ENCODE measurements at regions not wholly inside any gene's neighbourhood (a gene's known extent, or its start where the extent isn't known, plus 50 kb on each side); places are given as distances from the start of the nearest gene placed in this dataset.

GRCh38 chr2:83764447-83765005, 694.6 kb downstream of the SUCLG1 start:
- no peak overlapping the region for H3K4me3 ChIP-seq (ENCODE audit: low read depth in 1 of 2, low read length in 2 of 2)
- H4K20me1 ChIP-seq (ENCODE audit: insufficient read depth, low read length), result no peaks in the 10 kb centered on the region
- TF ChIP-seq CTCF (IDR thresholded peaks at IDR 0.05; ENCODE audit: borderline replicate concordance, extremely low read depth, low read length, poor library complexity, severe bottlenecking) (no peak), EZH2 (IDR thresholded peaks at IDR 0.05; ENCODE audit: borderline replicate concordance, low read depth, low read length, severe bottlenecking) (no peak)
- H3K9ac ChIP-seq (ENCODE audit: low read depth, low read length), result no peak overlapping the region
- H3K9me3 ChIP-seq (ENCODE audit: insufficient read depth, low read length, severe bottlenecking), result no peaks in the 10 kb centered on the region
- no peaks in the 10 kb centered on the region for H3K36me3 ChIP-seq (ENCODE audit: insufficient read depth, low read length)
- no peaks in the 10 kb centered on the region for H3K79me2 ChIP-seq (ENCODE audit: insufficient read depth, low read length)
- no peaks in the 10 kb centered on the region for H3K4me1 ChIP-seq (ENCODE audit: insufficient read depth, low read length)
- no peak overlapping the region for H3K27ac ChIP-seq (ENCODE audit: low read length)
- no peak overlapping the region for H3K4me2 ChIP-seq (ENCODE audit: insufficient read depth, low read length)
- ATAC-seq (ENCODE audit: insufficient read depth, low read depth), result no peak
- no peak overlapping the region for H2AFZ ChIP-seq (ENCODE audit: low read depth, low read length)
- DNase-seq, result no peak
- H3K27me3 ChIP-seq (ENCODE audit: insufficient read depth, low read length, poor library complexity), result no peaks in the 10 kb centered on the region

- no peak overlapping the region for H3K27ac ChIP-seq (ENCODE audit: low read length)
- H3K9me3 ChIP-seq (ENCODE audit: insufficient read depth, low read length, severe bottlenecking), result no peaks in the 10 kb centered on the region
- H3K9ac ChIP-seq (ENCODE audit: low read depth, low read length), result no peak overlapping the region
- no peak overlapping the region for H3K4me2 ChIP-seq (ENCODE audit: insufficient read depth, low read length)
- ATAC-seq (ENCODE audit: insufficient read depth, low read depth), result no peak
- no peaks in the 10 kb centered on the region for H3K4me1 ChIP-seq (ENCODE audit: insufficient read depth, low read length)
- H3K4me3 ChIP-seq (ENCODE audit: low read depth in 1 of 2, low read length in 2 of 2), result no peak overlapping the region
- H3K27me3 ChIP-seq (ENCODE audit: insufficient read depth, low read length, poor library complexity), result no peaks in the 10 kb centered on the region
- H4K20me1 ChIP-seq (ENCODE audit: insufficient read depth, low read length), result no peaks in the 10 kb centered on the region
- TF ChIP-seq CTCF (IDR thresholded peaks at IDR 0.05; ENCODE audit: borderline replicate concordance, extremely low read depth, low read length, poor library complexity, severe bottlenecking) (no peak), EZH2 (IDR thresholded peaks at IDR 0.05; ENCODE audit: borderline replicate concordance, low read depth, low read length, severe bottlenecking) (no peak)
- H3K79me2 ChIP-seq (ENCODE audit: insufficient read depth, low read length), result no peaks in the 10 kb centered on the region
- H2AFZ ChIP-seq (ENCODE audit: low read depth, low read length), result no peak overlapping the region
- H3K36me3 ChIP-seq (ENCODE audit: insufficient read depth, low read length), result no peaks in the 10 kb centered on the region
- no peak for DNase-seq
Measured at GRCh38 chr2:83757329-83757728, 701.8 kb downstream of the SUCLG1 start.

- no peaks in the 10 kb centered on the region for H4K20me1 ChIP-seq (ENCODE audit: insufficient read depth, low read length)
- H3K36me3 ChIP-seq (ENCODE audit: insufficient read depth, low read length), result no peaks in the 10 kb centered on the region
- H3K4me1 ChIP-seq (ENCODE audit: insufficient read depth, low read length), result no peaks in the 10 kb centered on the region
- H3K9me3 ChIP-seq (ENCODE audit: insufficient read depth, low read length, severe bottlenecking), result no peaks in the 10 kb centered on the region
- no peak overlapping the region for H3K9ac ChIP-seq (ENCODE audit: low read depth, low read length)
- no peak overlapping the region for H2AFZ ChIP-seq (ENCODE audit: low read depth, low read length)
- TF ChIP-seq CTCF (IDR thresholded peaks at IDR 0.05; ENCODE audit: borderline replicate concordance, extremely low read depth, low read length, poor library complexity, severe bottlenecking), result no peak
- no peak for TF ChIP-seq EZH2 (IDR thresholded peaks at IDR 0.05; ENCODE audit: borderline replicate concordance, low read depth, low read length, severe bottlenecking)
- H3K27ac ChIP-seq (ENCODE audit: low read length), result no peak overlapping the region
- no peak overlapping the region for H3K4me3 ChIP-seq (ENCODE audit: low read depth in 1 of 2, low read length in 2 of 2)
- H3K4me2 ChIP-seq (ENCODE audit: insufficient read depth, low read length), result no peak overlapping the region
- DNase-seq (no peak), ATAC-seq (ENCODE audit: insufficient read depth, low read depth) (no peak)
- H3K27me3 ChIP-seq (ENCODE audit: insufficient read depth, low read length, poor library complexity), result no peaks in the 10 kb centered on the region
- no peaks in the 10 kb centered on the region for H3K79me2 ChIP-seq (ENCODE audit: insufficient read depth, low read length)
Measured at GRCh38 chr2:83756219-83756618, 702.9 kb downstream of the SUCLG1 start.

- DNase-seq (no peak), ATAC-seq (ENCODE audit: insufficient read depth, low read depth) (no peak)
- no peak overlapping the region for H3K9ac ChIP-seq (ENCODE audit: low read depth, low read length)
- H3K27ac ChIP-seq (ENCODE audit: low read length), result no peak overlapping the region
- H3K4me3 ChIP-seq (ENCODE audit: low read depth in 1 of 2, low read length in 2 of 2), result no peak overlapping the region
- no peak overlapping the region for H2AFZ ChIP-seq (ENCODE audit: low read depth, low read length)
- no peak for TF ChIP-seq EZH2 (IDR thresholded peaks at IDR 0.05; ENCODE audit: borderline replicate concordance, low read depth, low read length, severe bottlenecking)
- no peak for TF ChIP-seq CTCF (IDR thresholded peaks at IDR 0.05; ENCODE audit: borderline replicate concordance, extremely low read depth, low read length, poor library complexity, severe bottlenecking)
- no peak overlapping the region for H3K4me2 ChIP-seq (ENCODE audit: insufficient read depth, low read length)
- H3K36me3 ChIP-seq (ENCODE audit: insufficient read depth, low read length), result no peaks in the 10 kb centered on the region
- H3K79me2 ChIP-seq (ENCODE audit: insufficient read depth, low read length), result no peaks in the 10 kb centered on the region
- H4K20me1 ChIP-seq (ENCODE audit: insufficient read depth, low read length), result no peaks in the 10 kb centered on the region
- H3K27me3 ChIP-seq (ENCODE audit: insufficient read depth, low read length, poor library complexity), result no peaks in the 10 kb centered on the region
- H3K4me1 ChIP-seq (ENCODE audit: insufficient read depth, low read length), result no peaks in the 10 kb centered on the region
- no peaks in the 10 kb centered on the region for H3K9me3 ChIP-seq (ENCODE audit: insufficient read depth, low read length, severe bottlenecking)
Measured at GRCh38 chr2:83747141-83747540, 711.9 kb downstream of the SUCLG1 start.
